HG03342 (cell line): ENCODE measurements at regions not wholly inside any gene's neighbourhood (a gene's known extent, or its start where the extent isn't known, plus 50 kb on each side); places are given as distances from the start of the nearest gene placed in this dataset.
"Not testable (repeated sequence)": the region's sequence is repeated elsewhere in the genome, so short reads cannot be mapped to it uniquely, and the experiment has no call there.

ENCODE experiments used
- ATAC-seq: cut with Tn5 transposase; IDR thresholded peaks from one replicate; pipeline ENCODE4 v1.9.1; 2021; ENCODE audit warnings: mild to moderate bottlenecking, moderate library complexity; ENCODE audit not compliant: unreplicated experiment

GRCh38 chr18:59057493-59057795, 82.2 kb upstream of the SEC11C start:
- ATAC-seq, result no peak

GRCh38 chr18:59057969-59058368, 81.7 kb upstream of the SEC11C start:
- no peak for ATAC-seq

GRCh38 chr18:59059140-59059539, 80.5 kb upstream of the SEC11C start:
- no peak for ATAC-seq

- ATAC-seq, result no peak
Measured at GRCh38 chr18:59060551-59060950, 79.1 kb upstream of the SEC11C start.

GRCh38 chr18:59061914-59062642, 77.6 kb upstream of the SEC11C start:
- ATAC-seq, result no peak

- ATAC-seq, result no peak
Measured at GRCh38 chr18:59062643-59063006, 77.1 kb upstream of the SEC11C start.

- no peak for ATAC-seq
Measured at GRCh38 chr18:59063300-59063906, 76.3 kb upstream of the SEC11C start.

- no peak for ATAC-seq
Measured at GRCh38 chr18:59063912-59064311, 75.8 kb upstream of the SEC11C start.

GRCh38 chr18:59065684-59066083, 74.0 kb upstream of the SEC11C start:
- ATAC-seq, result no peak

GRCh38 chr18:59067873-59068272, 71.8 kb upstream of the SEC11C start:
- ATAC-seq, result no peak

- no peak for ATAC-seq
Measured at GRCh38 chr18:59068276-59069071, 71.2 kb upstream of the SEC11C start.

GRCh38 chr18:59070181-59070912, 69.3 kb upstream of the SEC11C start:
- ATAC-seq, result peak; percentile 88

GRCh38 chr18:59072727-59073421, 66.8 kb upstream of the SEC11C start:
- ATAC-seq, result peak; percentile 47

GRCh38 chr18:59075923-59076322, 63.8 kb upstream of the SEC11C start:
- ATAC-seq, result no peak

GRCh38 chr18:59079264-59079663, 60.4 kb upstream of the SEC11C start:
- ATAC-seq, result no peak

- ATAC-seq, result not testable (repeated sequence)
Measured at GRCh38 chr18:59079687-59080501, 59.8 kb upstream of the SEC11C start.

- no peak for ATAC-seq
Measured at GRCh38 chr18:59083136-59083818, 56.4 kb upstream of the SEC11C start.

- no peak for ATAC-seq
Measured at GRCh38 chr18:59085126-59085794, 54.4 kb upstream of the SEC11C start.

GRCh38 chr18:59085797-59086196, 53.9 kb upstream of the SEC11C start:
- no peak for ATAC-seq
